WTC11 (cell line): ENCODE measurements at regions not wholly inside any gene's neighbourhood (a gene's known extent, or its start where the extent isn't known, plus 50 kb on each side); places are given as distances from the start of the nearest gene placed in this dataset.

Source experiments
- ATAC-seq: fragments of 200-7000 bp; cut with Tn5 transposase; 2 replicates; pipeline ENCODE4 v1.10.0; 2021; ENCODE audit warnings: mild to moderate bottlenecking, moderate library complexity
- CTCF ChIA-PET: fragments of 300-600 bp; sonication (Branson Sonifier 250); formaldehyde crosslinking; loops from one replicate; lab custom pipeline; 2021; ENCODE audit warnings: antibody characterized with exemption; lab: Charles Lee
- POLR2A ChIA-PET: fragments of 350-600 bp; sonication (Branson Sonifier 250); formaldehyde crosslinking; loops from one replicate; lab custom pipeline; 2021; ENCODE audit warnings: antibody characterized with exemption; lab: Charles Lee
- DNase-seq: peaks from one replicate; pipeline ENCODE4 v3.0.0; 2021; ENCODE audit warnings: low spot score
- H3K27ac Mint-ChIP-seq: 2 replicates; pipeline ENCODE4 v1.8.0; 2021; ENCODE audit warnings: mixed read lengths
- H3K27me3 Mint-ChIP-seq: 2 replicates; pipeline ENCODE4 v1.8.0; 2021; ENCODE audit warnings: low read depth, mild to moderate bottlenecking, moderate library complexity, mixed read lengths
- H3K36me3 Mint-ChIP-seq: 2 replicates; pipeline ENCODE4 v1.8.0; 2021; ENCODE audit warnings: mixed read lengths
- H3K4me1 Mint-ChIP-seq: 2 replicates; pipeline ENCODE4 v1.8.0; 2022; ENCODE audit warnings: mixed read lengths
- H3K4me3 Mint-ChIP-seq: 2 replicates; pipeline ENCODE4 v1.8.0; 2021; ENCODE audit warnings: mild to moderate bottlenecking, moderate library complexity, mixed read lengths
- H3K9me3 Mint-ChIP-seq: 2 replicates; pipeline ENCODE4 v1.8.0; 2021; ENCODE audit warnings: mixed read lengths
- CREM ChIP-seq: sonication (generic); formaldehyde crosslinking; IDR thresholded peaks from 2 replicates; pipeline ENCODE4 v1.8.1; 2022; ENCODE audit warnings: mild to moderate bottlenecking, missing genetic modification reagents, moderate library complexity
- HMGA2 ChIP-seq: fragments of 250-450 bp; sonication (Bioruptor Pico); IDR thresholded peaks from 2 replicates; pipeline ENCODE4 v1.4.0; 2021; ENCODE audit warnings: mild to moderate bottlenecking, moderate library complexity
- NFE2L1 ChIP-seq: sonication (generic); formaldehyde crosslinking; IDR thresholded peaks from 2 replicates; pipeline ENCODE4 v1.8.1; 2023; ENCODE audit warnings: missing genetic modification reagents
- NFYB ChIP-seq: sonication (generic); formaldehyde crosslinking; conservative IDR thresholded peaks from 2 replicates; pipeline ENCODE4 v1.8.0; 2022; ENCODE audit warnings: low read depth, missing genetic modification reagents
- NR3C1 ChIP-seq: sonication (generic); formaldehyde crosslinking; conservative IDR thresholded peaks from 2 replicates; pipeline ENCODE4 v1.8.1; 2023; ENCODE audit warnings: low read depth, mild to moderate bottlenecking, missing genetic modification reagents
- OVOL2 ChIP-seq: fragments of 250-450 bp; sonication (Bioruptor Pico); IDR thresholded peaks from 2 replicates; pipeline ENCODE4 v1.9.0; 2021; ENCODE audit warnings: mild to moderate bottlenecking, borderline replicate concordance
- SMAD4 ChIP-seq: sonication (generic); formaldehyde crosslinking; IDR thresholded peaks from 2 replicates; pipeline ENCODE4 v1.8.0; 2022; ENCODE audit warnings: mild to moderate bottlenecking, missing genetic modification reagents
- TEAD1 ChIP-seq: sonication (generic); formaldehyde crosslinking; IDR thresholded peaks from 2 replicates; pipeline ENCODE4 v1.8.0; 2022; ENCODE audit warnings: mild to moderate bottlenecking, missing genetic modification reagents
- ZNF138 ChIP-seq: sonication (generic); formaldehyde crosslinking; conservative IDR thresholded peaks from 2 replicates; pipeline ENCODE4 v1.8.1; 2022; ENCODE audit warnings: mild to moderate bottlenecking, moderate library complexity, missing genetic modification reagents
- ZNF671 ChIP-seq: fragments of 250-450 bp; sonication (Bioruptor Pico); IDR thresholded peaks from 2 replicates; pipeline ENCODE4 v1.8.0; 2021; ENCODE audit warnings: mild to moderate bottlenecking
- TF ChIP-seq, protein P1 (sequence below): sonication (generic); formaldehyde crosslinking; IDR thresholded peaks from 2 replicates; pipeline ENCODE4 v1.8.1; 2022; ENCODE audit warnings: mild to moderate bottlenecking, missing genetic modification reagents, moderate library complexity, borderline replicate concordance
- TF ChIP-seq, protein P2 (sequence below): fragments of 200-600 bp; IDR thresholded peaks from 2 replicates; pipeline ENCODE4 v1.8.0; 2022; ENCODE audit warnings: antibody characterized with exemption
- TF ChIP-seq, protein P3 (sequence below): sonication (generic); formaldehyde crosslinking; IDR thresholded peaks from 2 replicates; pipeline ENCODE4 v1.8.0; 2022; ENCODE audit warnings: mild to moderate bottlenecking, missing genetic modification reagents
- TF ChIP-seq, protein P4 (sequence below): sonication (generic); formaldehyde crosslinking; IDR thresholded peaks from 2 replicates; pipeline ENCODE4 v1.8.1; 2023; ENCODE audit warnings: mild to moderate bottlenecking, missing genetic modification reagents, moderate library complexity
- TF ChIP-seq, protein P5 (sequence below): sonication (generic); formaldehyde crosslinking; IDR thresholded peaks from 2 replicates; pipeline ENCODE4 v1.8.0; 2022; ENCODE audit warnings: missing genetic modification reagents
- TF ChIP-seq, protein P6 (sequence below): sonication (generic); formaldehyde crosslinking; conservative IDR thresholded peaks from 2 replicates; pipeline ENCODE4 v1.8.1; 2022; ENCODE audit warnings: mild to moderate bottlenecking, missing genetic modification reagents
- TF ChIP-seq, protein P7 (sequence below): sonication (generic); formaldehyde crosslinking; IDR thresholded peaks from 2 replicates; pipeline ENCODE4 v1.8.1; 2022; ENCODE audit warnings: mild to moderate bottlenecking, moderate library complexity, missing genetic modification reagents

DNA sequence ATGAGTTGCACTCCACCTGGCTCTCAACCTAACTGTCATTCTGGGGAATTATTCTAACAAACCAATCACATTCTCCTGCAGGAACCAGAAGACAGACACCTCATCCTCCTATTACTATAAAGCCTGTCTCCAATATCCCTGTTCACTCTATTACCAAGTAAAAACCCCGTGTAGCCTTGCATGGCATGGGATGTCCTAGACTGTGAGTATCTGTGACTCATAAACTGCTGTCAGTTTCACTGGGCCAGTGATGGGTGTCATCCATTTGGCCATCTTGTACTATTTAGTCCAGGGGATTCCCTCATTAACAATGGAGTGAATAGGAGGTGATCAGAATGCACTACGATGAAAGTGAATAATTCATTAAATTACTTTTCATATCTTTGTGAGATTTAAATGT lies 608.7 kb downstream of the DNAJB9 start:
- DNase-seq (no peak), ATAC-seq (no peak)
- CTCF ChIA-PET = no interaction called here
- TF ChIP-seq, protein P1, sequence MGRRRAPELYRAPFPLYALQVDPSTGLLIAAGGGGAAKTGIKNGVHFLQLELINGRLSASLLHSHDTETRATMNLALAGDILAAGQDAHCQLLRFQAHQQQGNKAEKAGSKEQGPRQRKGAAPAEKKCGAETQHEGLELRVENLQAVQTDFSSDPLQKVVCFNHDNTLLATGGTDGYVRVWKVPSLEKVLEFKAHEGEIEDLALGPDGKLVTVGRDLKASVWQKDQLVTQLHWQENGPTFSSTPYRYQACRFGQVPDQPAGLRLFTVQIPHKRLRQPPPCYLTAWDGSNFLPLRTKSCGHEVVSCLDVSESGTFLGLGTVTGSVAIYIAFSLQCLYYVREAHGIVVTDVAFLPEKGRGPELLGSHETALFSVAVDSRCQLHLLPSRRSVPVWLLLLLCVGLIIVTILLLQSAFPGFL (CRISPR knock-in tag) = no peak
- no peak for TF ChIP-seq NR3C1
- TF ChIP-seq CREM (CRISPR knock-in tag) = no peak
- TF ChIP-seq, protein P2, sequence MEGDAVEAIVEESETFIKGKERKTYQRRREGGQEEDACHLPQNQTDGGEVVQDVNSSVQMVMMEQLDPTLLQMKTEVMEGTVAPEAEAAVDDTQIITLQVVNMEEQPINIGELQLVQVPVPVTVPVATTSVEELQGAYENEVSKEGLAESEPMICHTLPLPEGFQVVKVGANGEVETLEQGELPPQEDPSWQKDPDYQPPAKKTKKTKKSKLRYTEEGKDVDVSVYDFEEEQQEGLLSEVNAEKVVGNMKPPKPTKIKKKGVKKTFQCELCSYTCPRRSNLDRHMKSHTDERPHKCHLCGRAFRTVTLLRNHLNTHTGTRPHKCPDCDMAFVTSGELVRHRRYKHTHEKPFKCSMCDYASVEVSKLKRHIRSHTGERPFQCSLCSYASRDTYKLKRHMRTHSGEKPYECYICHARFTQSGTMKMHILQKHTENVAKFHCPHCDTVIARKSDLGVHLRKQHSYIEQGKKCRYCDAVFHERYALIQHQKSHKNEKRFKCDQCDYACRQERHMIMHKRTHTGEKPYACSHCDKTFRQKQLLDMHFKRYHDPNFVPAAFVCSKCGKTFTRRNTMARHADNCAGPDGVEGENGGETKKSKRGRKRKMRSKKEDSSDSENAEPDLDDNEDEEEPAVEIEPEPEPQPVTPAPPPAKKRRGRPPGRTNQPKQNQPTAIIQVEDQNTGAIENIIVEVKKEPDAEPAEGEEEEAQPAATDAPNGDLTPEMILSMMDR = no peak
- TF ChIP-seq HMGA2 = no peak
- TF ChIP-seq, protein P3, sequence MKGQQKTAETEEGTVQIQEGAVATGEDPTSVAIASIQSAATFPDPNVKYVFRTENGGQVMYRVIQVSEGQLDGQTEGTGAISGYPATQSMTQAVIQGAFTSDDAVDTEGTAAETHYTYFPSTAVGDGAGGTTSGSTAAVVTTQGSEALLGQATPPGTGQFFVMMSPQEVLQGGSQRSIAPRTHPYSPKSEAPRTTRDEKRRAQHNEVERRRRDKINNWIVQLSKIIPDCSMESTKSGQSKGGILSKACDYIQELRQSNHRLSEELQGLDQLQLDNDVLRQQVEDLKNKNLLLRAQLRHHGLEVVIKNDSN (CRISPR knock-in tag) = no peak
- TF ChIP-seq NFYB (CRISPR knock-in tag) = no peak
- TF ChIP-seq, protein P4, sequence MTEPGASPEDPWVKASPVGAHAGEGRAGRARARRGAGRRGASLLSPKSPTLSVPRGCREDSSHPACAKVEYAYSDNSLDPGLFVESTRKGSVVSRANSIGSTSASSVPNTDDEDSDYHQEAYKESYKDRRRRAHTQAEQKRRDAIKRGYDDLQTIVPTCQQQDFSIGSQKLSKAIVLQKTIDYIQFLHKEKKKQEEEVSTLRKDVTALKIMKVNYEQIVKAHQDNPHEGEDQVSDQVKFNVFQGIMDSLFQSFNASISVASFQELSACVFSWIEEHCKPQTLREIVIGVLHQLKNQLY (CRISPR knock-in tag) = no peak
- TF ChIP-seq ZNF138 (CRISPR knock-in tag) = no peak
- no peak overlapping the region for H3K27ac Mint-ChIP-seq
- no peak overlapping the region for H3K4me3 Mint-ChIP-seq
- no peaks in the 10 kb centered on the region for H3K27me3 Mint-ChIP-seq
- H3K9me3 Mint-ChIP-seq = peaks cover 19% of the 10 kb centered on the region
- peaks cover 15% of the 10 kb centered on the region for H3K36me3 Mint-ChIP-seq
- no peaks in the 10 kb centered on the region for H3K4me1 Mint-ChIP-seq
- POLR2A ChIA-PET = no interaction called here

DNA sequence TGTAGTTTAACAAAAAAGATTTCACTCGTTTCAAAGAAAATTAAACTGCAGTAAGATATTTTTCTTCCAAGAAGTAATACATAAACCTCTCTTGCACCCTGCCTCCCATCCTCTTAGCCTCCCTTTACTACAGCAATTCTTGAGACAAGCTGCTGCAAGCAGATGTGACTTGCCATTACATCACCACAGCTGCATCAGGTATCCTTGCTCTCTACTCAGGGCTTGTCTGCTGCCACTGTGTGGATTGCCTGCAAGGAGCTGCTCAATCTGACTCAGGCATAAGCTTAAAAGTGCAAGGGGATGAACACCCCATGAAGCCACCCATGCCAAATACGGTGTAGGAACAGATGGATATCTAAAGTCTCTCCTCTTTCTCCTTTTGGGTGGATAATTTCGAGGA lies 609.9 kb downstream of the DNAJB9 start:
- ChIA-PET CTCF (no interaction called here), POLR2A (no interaction called here)
- DNase-seq (no peak), ATAC-seq (no peak)
- Mint-ChIP-seq H3K27me3 (no peaks in the 10 kb centered on the region), H3K9me3 (peaks cover 30% of the 10 kb centered on the region), H3K27ac (no peak overlapping the region), H3K4me3 (no peak overlapping the region), H3K36me3 (peaks cover 18% of the 10 kb centered on the region), H3K4me1 (no peaks in the 10 kb centered on the region)
- TF ChIP-seq, protein P5, sequence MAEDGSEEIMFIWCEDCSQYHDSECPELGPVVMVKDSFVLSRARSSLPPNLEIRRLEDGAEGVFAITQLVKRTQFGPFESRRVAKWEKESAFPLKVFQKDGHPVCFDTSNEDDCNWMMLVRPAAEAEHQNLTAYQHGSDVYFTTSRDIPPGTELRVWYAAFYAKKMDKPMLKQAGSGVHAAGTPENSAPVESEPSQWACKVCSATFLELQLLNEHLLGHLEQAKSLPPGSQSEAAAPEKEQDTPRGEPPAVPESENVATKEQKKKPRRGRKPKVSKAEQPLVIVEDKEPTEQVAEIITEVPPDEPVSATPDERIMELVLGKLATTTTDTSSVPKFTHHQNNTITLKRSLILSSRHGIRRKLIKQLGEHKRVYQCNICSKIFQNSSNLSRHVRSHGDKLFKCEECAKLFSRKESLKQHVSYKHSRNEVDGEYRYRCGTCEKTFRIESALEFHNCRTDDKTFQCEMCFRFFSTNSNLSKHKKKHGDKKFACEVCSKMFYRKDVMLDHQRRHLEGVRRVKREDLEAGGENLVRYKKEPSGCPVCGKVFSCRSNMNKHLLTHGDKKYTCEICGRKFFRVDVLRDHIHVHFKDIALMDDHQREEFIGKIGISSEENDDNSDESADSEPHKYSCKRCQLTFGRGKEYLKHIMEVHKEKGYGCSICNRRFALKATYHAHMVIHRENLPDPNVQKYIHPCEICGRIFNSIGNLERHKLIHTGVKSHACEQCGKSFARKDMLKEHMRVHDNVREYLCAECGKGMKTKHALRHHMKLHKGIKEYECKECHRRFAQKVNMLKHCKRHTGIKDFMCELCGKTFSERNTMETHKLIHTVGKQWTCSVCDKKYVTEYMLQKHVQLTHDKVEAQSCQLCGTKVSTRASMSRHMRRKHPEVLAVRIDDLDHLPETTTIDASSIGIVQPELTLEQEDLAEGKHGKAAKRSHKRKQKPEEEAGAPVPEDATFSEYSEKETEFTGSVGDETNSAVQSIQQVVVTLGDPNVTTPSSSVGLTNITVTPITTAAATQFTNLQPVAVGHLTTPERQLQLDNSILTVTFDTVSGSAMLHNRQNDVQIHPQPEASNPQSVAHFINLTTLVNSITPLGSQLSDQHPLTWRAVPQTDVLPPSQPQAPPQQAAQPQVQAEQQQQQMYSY = no peak
- TF ChIP-seq SMAD4 (CRISPR knock-in tag) (no peak), OVOL2 (CRISPR knock-in tag) (no peak), NFE2L1 (CRISPR knock-in tag) (no peak)

DNA sequence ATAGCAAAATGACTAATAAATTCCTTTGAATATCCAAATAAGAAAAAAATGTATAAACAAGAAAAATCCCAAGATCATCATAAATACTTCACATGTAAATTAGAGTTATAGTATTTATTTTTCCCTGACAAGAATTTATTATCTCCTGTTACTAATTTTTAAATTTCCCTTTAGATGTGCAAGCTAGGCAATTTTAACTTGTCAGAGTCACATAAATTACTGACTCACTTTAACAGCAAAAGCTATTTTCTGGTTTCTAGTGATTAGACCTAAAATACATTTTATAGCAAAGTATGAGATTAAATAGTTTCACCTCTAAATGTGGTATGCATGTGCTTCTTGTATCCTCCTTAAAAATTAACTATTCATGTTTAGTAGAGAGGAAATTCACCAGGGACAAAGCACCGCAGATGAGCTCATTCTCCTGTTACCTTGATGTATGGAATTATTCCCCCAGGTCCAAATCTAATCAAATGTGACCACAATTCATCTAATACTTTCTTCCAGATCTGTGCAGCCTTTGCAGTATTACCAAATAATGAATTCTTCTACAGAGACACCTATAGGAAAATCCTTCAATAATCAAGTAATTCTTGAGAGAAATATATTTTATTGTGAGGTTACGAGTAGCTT lies 621.2 kb downstream of the DNAJB9 start:
- ATAC-seq = no peak
- H3K4me1 Mint-ChIP-seq = no peaks in the 10 kb centered on the region
- H3K27me3 Mint-ChIP-seq = no peaks in the 10 kb centered on the region
- DNase-seq = no peak
- no peaks in the 10 kb centered on the region for H3K36me3 Mint-ChIP-seq
- H3K4me3 Mint-ChIP-seq = no peak overlapping the region
- H3K27ac Mint-ChIP-seq = no peak overlapping the region
- ChIA-PET POLR2A (no interaction called here), CTCF (interaction anchor here (1.2 kb wide), 1 partner anchor 16 kb away, joined by 3 read pairs; no protein-coding TSS in a partner anchor)
- TF ChIP-seq, protein P6, sequence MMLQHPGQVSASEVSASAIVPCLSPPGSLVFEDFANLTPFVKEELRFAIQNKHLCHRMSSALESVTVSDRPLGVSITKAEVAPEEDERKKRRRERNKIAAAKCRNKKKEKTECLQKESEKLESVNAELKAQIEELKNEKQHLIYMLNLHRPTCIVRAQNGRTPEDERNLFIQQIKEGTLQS (CRISPR knock-in tag) = no peak
- no peak for TF ChIP-seq ZNF671
- TF ChIP-seq, protein P3 (CRISPR knock-in tag) = no peak
- no peak for TF ChIP-seq TEAD1
- TF ChIP-seq, protein P7, sequence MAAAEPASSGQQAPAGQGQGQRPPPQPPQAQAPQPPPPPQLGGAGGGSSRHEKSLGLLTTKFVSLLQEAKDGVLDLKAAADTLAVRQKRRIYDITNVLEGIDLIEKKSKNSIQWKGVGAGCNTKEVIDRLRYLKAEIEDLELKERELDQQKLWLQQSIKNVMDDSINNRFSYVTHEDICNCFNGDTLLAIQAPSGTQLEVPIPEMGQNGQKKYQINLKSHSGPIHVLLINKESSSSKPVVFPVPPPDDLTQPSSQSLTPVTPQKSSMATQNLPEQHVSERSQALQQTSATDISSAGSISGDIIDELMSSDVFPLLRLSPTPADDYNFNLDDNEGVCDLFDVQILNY (CRISPR knock-in tag) = no peak
- peaks cover 15% of the 10 kb centered on the region for H3K9me3 Mint-ChIP-seq
